ENCODE measurements at regions not wholly inside any gene's neighbourhood (a gene's known extent, or its start where the extent isn't known, plus 50 kb on each side); places are given as distances from the start of the nearest gene placed in this dataset.

DNA sequence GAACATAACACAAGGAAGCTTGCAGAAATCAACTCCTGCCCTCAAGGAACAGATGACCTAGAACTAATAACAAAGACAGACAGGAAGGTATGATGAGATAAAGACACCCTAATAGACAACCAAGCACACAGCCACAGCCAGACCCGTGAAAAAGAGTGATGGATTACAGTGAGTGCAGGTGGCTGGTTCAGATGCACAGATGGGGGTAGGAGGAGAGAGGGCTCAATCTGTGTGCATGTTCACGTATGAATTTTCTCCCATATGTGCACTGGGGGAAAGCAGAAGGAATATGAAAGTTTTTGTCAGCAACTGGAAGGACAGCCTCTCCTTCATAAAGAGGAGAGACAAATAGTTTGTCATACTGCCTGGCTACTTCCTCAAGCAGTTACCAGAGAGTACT is 367.1 kb downstream of the PBX1 start:
- Mint-ChIP-seq H3K4me1 (peaks cover 19% of the 10 kb centered on the region), H3K4me3 (no peak overlapping the region), H3K27me3 (ENCODE audit: low read depth) (no peaks in the 10 kb centered on the region), H3K9me3 (no peaks in the 10 kb centered on the region), H3K27ac (no peak overlapping the region), H3K36me3 (no peaks in the 10 kb centered on the region)
- no peak for DNase-seq (ENCODE audit: low spot score in 2 of 2, unreplicated experiment in 2 of 2)
- TF ChIP-seq, protein P1, sequence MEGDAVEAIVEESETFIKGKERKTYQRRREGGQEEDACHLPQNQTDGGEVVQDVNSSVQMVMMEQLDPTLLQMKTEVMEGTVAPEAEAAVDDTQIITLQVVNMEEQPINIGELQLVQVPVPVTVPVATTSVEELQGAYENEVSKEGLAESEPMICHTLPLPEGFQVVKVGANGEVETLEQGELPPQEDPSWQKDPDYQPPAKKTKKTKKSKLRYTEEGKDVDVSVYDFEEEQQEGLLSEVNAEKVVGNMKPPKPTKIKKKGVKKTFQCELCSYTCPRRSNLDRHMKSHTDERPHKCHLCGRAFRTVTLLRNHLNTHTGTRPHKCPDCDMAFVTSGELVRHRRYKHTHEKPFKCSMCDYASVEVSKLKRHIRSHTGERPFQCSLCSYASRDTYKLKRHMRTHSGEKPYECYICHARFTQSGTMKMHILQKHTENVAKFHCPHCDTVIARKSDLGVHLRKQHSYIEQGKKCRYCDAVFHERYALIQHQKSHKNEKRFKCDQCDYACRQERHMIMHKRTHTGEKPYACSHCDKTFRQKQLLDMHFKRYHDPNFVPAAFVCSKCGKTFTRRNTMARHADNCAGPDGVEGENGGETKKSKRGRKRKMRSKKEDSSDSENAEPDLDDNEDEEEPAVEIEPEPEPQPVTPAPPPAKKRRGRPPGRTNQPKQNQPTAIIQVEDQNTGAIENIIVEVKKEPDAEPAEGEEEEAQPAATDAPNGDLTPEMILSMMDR (IDR thresholded peaks at IDR 0.05; ENCODE audit: unreplicated experiment), result no peak

- peaks cover 8% of the 10 kb centered on the region for H3K4me1 Mint-ChIP-seq
- H3K9me3 Mint-ChIP-seq, result no peaks in the 10 kb centered on the region
- no peak overlapping the region for H3K4me3 Mint-ChIP-seq
- H3K27ac Mint-ChIP-seq, result no peak overlapping the region
- TF ChIP-seq, protein P1 (IDR thresholded peaks at IDR 0.05; ENCODE audit: unreplicated experiment), result no peak
- no peaks in the 10 kb centered on the region for H3K36me3 Mint-ChIP-seq
- no peaks in the 10 kb centered on the region for H3K27me3 Mint-ChIP-seq (ENCODE audit: low read depth)
- no peak for DNase-seq (ENCODE audit: low spot score in 2 of 2, unreplicated experiment in 2 of 2)
These were observed 363.6 kb downstream of the PBX1 start for GRCh38 chr1:164922585-164922984.

DNA sequence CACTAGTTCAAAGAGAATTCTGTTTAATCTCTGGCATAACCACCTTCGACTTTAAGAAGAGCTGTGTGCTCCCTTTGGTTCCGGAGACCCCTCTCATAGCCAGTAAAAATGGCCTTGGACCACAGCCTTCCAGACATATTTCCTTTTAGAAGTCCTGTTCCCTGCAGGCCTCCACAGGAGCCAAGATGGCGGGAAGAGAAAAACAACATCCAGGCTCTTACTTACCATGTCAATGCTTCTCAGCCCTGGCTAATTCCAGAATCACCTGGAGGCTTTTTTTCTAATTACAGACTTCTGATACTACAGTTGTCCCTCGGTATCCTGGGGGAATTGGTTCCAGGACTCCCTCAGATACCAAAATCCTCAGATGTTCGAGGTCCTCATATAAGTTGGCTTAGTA is 362.5 kb downstream of the PBX1 start:
- Mint-ChIP-seq H3K27me3 (ENCODE audit: low read depth) (no peaks in the 10 kb centered on the region), H3K27ac (no peak overlapping the region), H3K4me3 (no peak overlapping the region), H3K36me3 (no peaks in the 10 kb centered on the region), H3K9me3 (no peaks in the 10 kb centered on the region), H3K4me1 (peaks cover 7% of the 10 kb centered on the region)
- TF ChIP-seq, protein P1 (IDR thresholded peaks at IDR 0.05; ENCODE audit: unreplicated experiment), result no peak
- no peak for DNase-seq (ENCODE audit: low spot score in 2 of 2, unreplicated experiment in 2 of 2)

DNA sequence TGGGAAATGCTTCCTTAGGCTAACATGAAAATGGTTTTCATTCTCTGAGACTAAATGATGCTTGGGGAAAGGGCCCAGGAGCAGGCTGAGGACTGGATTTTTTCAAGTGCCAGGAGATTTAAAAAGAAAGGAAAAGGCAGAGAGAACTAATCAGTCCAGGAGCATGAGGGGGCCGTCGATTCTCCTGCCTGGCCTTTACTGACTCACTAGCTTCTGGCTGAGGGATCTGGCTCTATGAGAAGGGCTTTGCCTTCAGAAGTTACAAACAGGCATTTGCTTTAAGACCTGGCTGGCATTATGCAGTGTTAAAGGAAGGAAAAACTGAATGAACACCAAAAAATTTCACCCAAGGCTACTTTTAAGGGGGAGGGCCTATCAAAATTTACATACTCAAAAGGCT is 359.2 kb downstream of the PBX1 start:
- H3K27ac Mint-ChIP-seq, result no peak overlapping the region
- no peaks in the 10 kb centered on the region for H3K36me3 Mint-ChIP-seq

DNA sequence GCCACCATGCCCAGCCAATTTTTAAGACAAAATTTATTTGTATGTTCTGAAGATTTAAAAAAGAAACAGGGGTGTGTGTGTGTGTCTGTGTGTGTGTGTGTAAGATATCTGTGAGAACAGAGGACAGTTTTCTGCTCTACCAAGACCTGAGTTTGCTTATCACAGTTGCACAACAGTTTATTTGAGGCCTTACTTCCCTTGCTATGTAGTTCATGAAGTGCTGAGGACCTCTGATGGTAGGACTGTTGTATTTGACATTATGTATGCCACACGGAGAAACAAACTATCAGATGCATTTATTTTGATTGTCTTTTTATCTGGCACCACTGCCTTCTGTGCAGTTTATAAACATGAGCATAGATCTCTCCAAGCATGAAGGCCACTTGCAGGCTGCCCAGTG is 355.2 kb downstream of the PBX1 start:
- no peak overlapping the region for H3K4me3 Mint-ChIP-seq
- TF ChIP-seq, protein P1 (IDR thresholded peaks at IDR 0.05; ENCODE audit: unreplicated experiment), result no peak
- DNase-seq (ENCODE audit: low spot score in 2 of 2, unreplicated experiment in 2 of 2), result no peak
- peaks cover 19% of the 10 kb centered on the region for H3K4me1 Mint-ChIP-seq
- H3K9me3 Mint-ChIP-seq, result no peaks in the 10 kb centered on the region
- no peaks in the 10 kb centered on the region for H3K27me3 Mint-ChIP-seq (ENCODE audit: low read depth)
- no peaks in the 10 kb centered on the region for H3K36me3 Mint-ChIP-seq
- no peak overlapping the region for H3K27ac Mint-ChIP-seq

More for the DNA sequence above, 359.2 kb downstream of the PBX1 start:
- Mint-ChIP-seq H3K9me3 (no peaks in the 10 kb centered on the region), H3K4me3 (no peak overlapping the region), H3K27me3 (ENCODE audit: low read depth) (no peaks in the 10 kb centered on the region), H3K4me1 (peaks cover 9% of the 10 kb centered on the region)
- TF ChIP-seq, protein P1 (IDR thresholded peaks at IDR 0.05; ENCODE audit: unreplicated experiment), result no peak
- no peak for DNase-seq (ENCODE audit: low spot score in 2 of 2, unreplicated experiment in 2 of 2)

DNA sequence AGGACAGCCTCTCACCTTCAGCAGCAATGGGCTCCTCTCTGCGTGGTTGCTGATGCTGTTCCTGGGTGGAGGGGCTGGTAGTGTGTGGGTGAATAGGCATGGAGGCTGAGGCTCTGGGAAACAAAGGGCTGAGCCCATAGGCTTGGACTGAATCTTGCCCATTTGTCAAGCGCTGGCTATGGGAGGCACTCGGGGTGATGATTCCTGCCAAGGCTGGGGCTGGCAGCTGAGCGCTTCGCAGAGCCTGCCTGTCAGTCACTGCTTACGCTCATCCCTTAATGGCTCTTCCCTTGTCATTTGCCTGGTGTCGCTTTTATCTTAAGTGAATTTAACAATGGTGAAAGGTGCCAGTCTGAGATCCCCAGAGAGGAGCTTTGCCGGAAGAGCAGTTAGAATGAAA is 353.3 kb downstream of the PBX1 start:
- Mint-ChIP-seq H3K27me3 (ENCODE audit: low read depth) (no peaks in the 10 kb centered on the region), H3K4me1 (peaks cover 24% of the 10 kb centered on the region), H3K36me3 (no peaks in the 10 kb centered on the region), H3K4me3 (no peak overlapping the region), H3K9me3 (no peaks in the 10 kb centered on the region), H3K27ac (no peak overlapping the region)
- TF ChIP-seq, protein P1 (IDR thresholded peaks at IDR 0.05; ENCODE audit: unreplicated experiment), result no peak
- no peak for DNase-seq (ENCODE audit: low spot score in 2 of 2, unreplicated experiment in 2 of 2)

Data from mesothelial cell of epicardium (in vitro differentiated cells).